Prostate gland (tissue), 2 donors: ENCODE measurements at regions not wholly inside any gene's neighbourhood (a gene's known extent, or its start where the extent isn't known, plus 50 kb on each side); places are given as distances from the start of the nearest gene placed in this dataset.

Experiments
- DNase-seq: peaks from one replicate; pipeline ENCODE4 v3.0.0-alpha.2; 2019; ENCODE audit warnings: low spot score
- H3K27ac ChIP-seq, 2 donors: fragments of 200-600 bp; sonication (generic); 2 replicates each; pipeline ENCODE4 v1.5.1; 2017 to 2019
- H3K27me3 ChIP-seq: fragments of 200-600 bp; sonication (generic); replicated peaks from 2 replicates; pipeline ENCODE4 v1.5.1; 2019; ENCODE audit not compliant: insufficient read depth
- H3K36me3 ChIP-seq, 2 donors: fragments of 200-600 bp; sonication (generic); 1 replicate in 1 of 2; 2 replicates in 1 of 2; pipeline versions ENCODE4 v1.5.1 to v1.8.1; 2017 to 2019
- H3K4me1 ChIP-seq: fragments of 200-600 bp; sonication (generic); replicated peaks from 2 replicates; pipeline ENCODE4 v1.5.1; 2019
- H3K4me3 ChIP-seq, 2 donors: fragments of 200-600 bp; sonication (generic); 2 replicates each; pipeline ENCODE4 v1.5.1; 2017 to 2019
- H3K9me3 ChIP-seq: fragments of 200-600 bp; sonication (generic); 2 replicates; pipeline ENCODE4 v1.5.1; 2017
- POLR2A ChIP-seq: fragments of 450-650 bp; IDR thresholded peaks from one replicate; pipeline ENCODE4 v1.6.1; 2016; ENCODE audit warnings: antibody characterized with exemption, mild to moderate bottlenecking
- POLR2AphosphoS5 ChIP-seq: sonication (generic); formaldehyde crosslinking; IDR thresholded peaks from one replicate; pipeline ENCODE4 v1.6.1; 2017; ENCODE audit warnings: antibody characterized with exemption
- WGBS: methylation state at CpG from one replicate; pipeline ENCODE4 v1.1.5; 2018; 5-methylcytosine and 5-hydroxymethylcytosine counted together
- intact Hi-C: fragments of 100-400 bp; cut with DNase I; formaldehyde crosslinking; loops from one replicate; pipeline ENCODE4 v1.14.2; 2022
- TF ChIP-seq, protein P1 (sequence below), 4 experiments: fragments of 200-600 bp in 2 of 4; fragments of 450-650 bp in 2 of 4; sonication (generic) in 2 of 4; IDR thresholded peaks; 1 replicate in 3 of 4; 2 replicates in 1 of 4; pipeline ENCODE4 v1.5.1; 2016 to 2019; ENCODE audit warnings: antibody characterized with exemption in 4 of 4, mild to moderate bottlenecking in 2 of 4, moderate library complexity in 2 of 4

DNA sequence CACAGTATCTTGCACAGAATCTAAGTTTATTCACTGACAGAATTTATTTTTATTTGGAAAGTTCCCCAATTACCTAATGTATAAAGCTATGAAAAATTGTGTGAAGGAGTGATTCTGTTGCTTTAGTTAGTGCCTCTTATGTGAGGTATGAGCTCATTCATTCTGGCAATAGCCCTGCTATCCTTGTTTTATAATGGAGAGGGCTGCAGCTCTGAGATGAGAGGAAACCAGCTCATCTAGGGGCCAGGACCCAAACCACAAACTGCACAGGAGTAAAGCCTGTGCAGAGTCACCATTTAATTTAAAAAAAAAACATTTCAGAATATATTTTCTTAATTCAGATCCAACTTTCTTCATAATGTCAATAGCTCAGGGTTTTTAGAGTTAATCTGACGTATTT is 383.0 kb downstream of the TMEM182 start:
- Histone ChIP-seq H3K4me1 (no peaks in the 10 kb centered on the region), H3K9me3 (no peaks in the 10 kb centered on the region), H3K27me3 (no peaks in the 10 kb centered on the region), H3K4me3 (no peak overlapping the region), H3K27ac (no peak overlapping the region), H3K36me3 (no peaks in the 10 kb centered on the region)
- no peak for DNase-seq
- intact Hi-C loops = no loop called here
- 48% methylated on average over 1 of the region's 1 CpG for WGBS
- TF ChIP-seq POLR2A (no peak), POLR2AphosphoS5 (no peak)
- TF ChIP-seq, protein P1, sequence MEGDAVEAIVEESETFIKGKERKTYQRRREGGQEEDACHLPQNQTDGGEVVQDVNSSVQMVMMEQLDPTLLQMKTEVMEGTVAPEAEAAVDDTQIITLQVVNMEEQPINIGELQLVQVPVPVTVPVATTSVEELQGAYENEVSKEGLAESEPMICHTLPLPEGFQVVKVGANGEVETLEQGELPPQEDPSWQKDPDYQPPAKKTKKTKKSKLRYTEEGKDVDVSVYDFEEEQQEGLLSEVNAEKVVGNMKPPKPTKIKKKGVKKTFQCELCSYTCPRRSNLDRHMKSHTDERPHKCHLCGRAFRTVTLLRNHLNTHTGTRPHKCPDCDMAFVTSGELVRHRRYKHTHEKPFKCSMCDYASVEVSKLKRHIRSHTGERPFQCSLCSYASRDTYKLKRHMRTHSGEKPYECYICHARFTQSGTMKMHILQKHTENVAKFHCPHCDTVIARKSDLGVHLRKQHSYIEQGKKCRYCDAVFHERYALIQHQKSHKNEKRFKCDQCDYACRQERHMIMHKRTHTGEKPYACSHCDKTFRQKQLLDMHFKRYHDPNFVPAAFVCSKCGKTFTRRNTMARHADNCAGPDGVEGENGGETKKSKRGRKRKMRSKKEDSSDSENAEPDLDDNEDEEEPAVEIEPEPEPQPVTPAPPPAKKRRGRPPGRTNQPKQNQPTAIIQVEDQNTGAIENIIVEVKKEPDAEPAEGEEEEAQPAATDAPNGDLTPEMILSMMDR (IDR thresholded peaks at IDR 0.05) = no peak

DNA sequence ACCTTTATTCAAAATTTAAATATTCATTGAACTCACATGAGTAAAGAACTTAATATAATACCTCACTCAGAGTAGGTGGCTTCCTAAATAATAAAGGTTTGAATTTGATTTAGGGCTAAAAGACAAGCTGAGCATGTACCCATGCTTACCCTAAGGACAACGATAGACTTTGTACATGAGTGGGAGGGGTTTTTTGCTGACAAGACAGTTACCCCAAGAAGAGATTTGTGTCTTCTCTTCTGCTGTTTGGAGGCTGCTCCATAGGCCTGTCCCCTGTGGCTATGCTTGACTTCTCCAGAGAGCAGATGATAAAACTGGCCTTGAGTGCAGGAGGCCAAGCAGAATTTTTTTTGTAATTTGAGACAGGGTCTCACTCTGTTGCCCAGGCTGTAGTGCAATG is 383.9 kb downstream of the TMEM182 start:
- intact Hi-C loops = no loop called here

DNA sequence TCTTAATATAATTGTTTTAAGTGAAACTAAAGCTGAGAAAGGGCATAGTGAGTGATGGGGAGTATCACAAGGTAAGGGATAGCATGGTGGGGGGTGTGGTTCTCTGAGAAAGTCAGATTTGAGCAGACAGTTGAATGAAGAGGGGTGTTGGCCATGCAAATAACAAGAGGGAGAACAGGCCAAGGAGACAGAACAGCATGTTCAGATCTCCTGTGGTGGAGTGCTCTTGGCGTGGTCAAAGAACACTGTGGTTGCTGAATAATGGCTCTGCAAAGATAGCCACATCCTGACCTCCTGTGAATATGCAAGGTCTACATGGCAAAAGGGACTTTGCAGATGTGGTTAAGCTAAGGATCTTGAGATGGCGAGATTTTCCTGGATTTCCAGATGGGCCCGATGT is 389.2 kb downstream of the TMEM182 start:
- no peak overlapping the region for H3K27ac ChIP-seq
- H3K4me3 ChIP-seq = no peak overlapping the region
- no peaks in the 10 kb centered on the region for H3K36me3 ChIP-seq
- 91% methylated on average over 3 of the region's 3 CpGs for WGBS
- H3K4me1 ChIP-seq = no peaks in the 10 kb centered on the region
- TF ChIP-seq, protein P1 (IDR thresholded peaks at IDR 0.05) = no peak
- TF ChIP-seq POLR2A (no peak), POLR2AphosphoS5 (no peak)
- DNase-seq = no peak
- no peaks in the 10 kb centered on the region for H3K9me3 ChIP-seq
- intact Hi-C loops = no loop called here
- H3K27me3 ChIP-seq = no peaks in the 10 kb centered on the region

More for the DNA sequence above, 383.9 kb downstream of the TMEM182 start:
- Histone ChIP-seq H3K4me3 (no peak overlapping the region), H3K36me3 (no peaks in the 10 kb centered on the region), H3K27me3 (no peaks in the 10 kb centered on the region), H3K4me1 (no peaks in the 10 kb centered on the region), H3K9me3 (no peaks in the 10 kb centered on the region), H3K27ac (no peak overlapping the region)
- 81% methylated on average over 1 of the region's 1 CpG for WGBS
- TF ChIP-seq, protein P1 (IDR thresholded peaks at IDR 0.05) = no peak
- TF ChIP-seq POLR2A = no peak
- TF ChIP-seq POLR2AphosphoS5 = no peak
- no peak for DNase-seq

DNA sequence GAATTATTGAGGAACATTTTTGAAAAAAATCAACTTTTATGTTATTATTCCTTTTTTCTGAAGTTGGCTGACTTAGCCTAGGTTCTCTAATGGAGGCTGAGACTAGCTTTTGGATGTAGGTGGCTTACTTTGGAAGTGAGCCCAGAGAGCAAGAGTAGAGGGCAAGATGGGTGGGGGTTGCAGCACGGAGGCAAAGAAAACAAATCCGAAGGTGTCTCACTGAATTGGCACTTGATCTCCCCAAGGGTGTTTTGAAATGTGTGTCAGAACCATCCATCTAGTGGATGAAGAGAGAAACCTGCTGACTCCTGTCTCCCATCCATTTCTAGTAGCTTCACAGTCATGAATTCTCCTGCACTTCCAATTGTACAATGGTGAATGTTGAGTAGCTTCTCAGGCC is 390.7 kb downstream of the TMEM182 start:
- H3K4me3 ChIP-seq = no peak overlapping the region
- 38% methylated on average over 2 of the region's 2 CpGs for WGBS
- DNase-seq = no peak
- H3K4me1 ChIP-seq = no peaks in the 10 kb centered on the region
- no peaks in the 10 kb centered on the region for H3K9me3 ChIP-seq
- H3K36me3 ChIP-seq = no peaks in the 10 kb centered on the region
- intact Hi-C loops = no loop called here
- TF ChIP-seq POLR2A (no peak), POLR2AphosphoS5 (no peak)
- TF ChIP-seq, protein P1 (IDR thresholded peaks at IDR 0.05) = no peak
- no peaks in the 10 kb centered on the region for H3K27me3 ChIP-seq
- no peak overlapping the region for H3K27ac ChIP-seq

DNA sequence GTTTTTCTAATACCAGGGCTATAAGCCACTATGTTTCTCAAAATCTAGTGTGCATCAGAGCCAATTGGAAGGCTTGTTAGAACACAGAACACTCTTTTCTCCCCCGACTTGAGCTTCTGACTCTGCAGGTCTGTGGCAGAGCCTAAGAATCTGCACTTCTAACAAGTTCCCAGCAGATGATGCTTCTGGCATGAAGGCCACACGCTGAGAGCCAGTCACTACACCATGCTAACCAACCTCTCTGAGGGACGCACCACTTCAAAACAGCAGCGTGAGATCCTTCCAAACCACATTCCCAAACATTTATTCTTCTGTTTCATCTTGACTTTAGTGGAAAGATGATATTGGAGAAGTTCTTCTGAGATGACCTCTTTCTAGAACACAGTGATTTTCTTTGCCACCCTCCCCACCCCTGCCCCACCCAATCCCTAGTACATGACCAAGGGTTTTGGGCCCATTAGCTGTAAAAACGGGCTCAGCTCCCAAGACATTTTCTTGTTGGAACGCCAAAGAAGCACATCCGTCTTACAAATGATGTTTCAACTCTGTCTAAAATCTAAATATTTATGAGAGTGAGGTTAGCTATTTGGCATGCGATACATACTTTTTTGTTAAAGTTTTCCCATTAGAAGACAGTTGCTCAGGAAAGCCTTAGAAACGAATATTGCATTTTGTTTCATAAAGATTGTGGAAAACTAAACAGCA is 391.9 kb downstream of the TMEM182 start:
- no peaks in the 10 kb centered on the region for H3K27me3 ChIP-seq
- no peaks in the 10 kb centered on the region for H3K36me3 ChIP-seq
- H3K9me3 ChIP-seq = no peaks in the 10 kb centered on the region
- no peak overlapping the region for H3K27ac ChIP-seq
- DNase-seq = no peak
- no peaks in the 10 kb centered on the region for H3K4me1 ChIP-seq
- WGBS = 68% methylated on average over 9 of the region's 9 CpGs
- intact Hi-C loops = no loop called here
- H3K4me3 ChIP-seq = no peak overlapping the region
- TF ChIP-seq POLR2A = no peak
- TF ChIP-seq, protein P1 (IDR thresholded peaks at IDR 0.05) = no peak
- TF ChIP-seq POLR2AphosphoS5 = no peak
